H9 (cell line): ENCODE measurements at regions not wholly inside any gene's neighbourhood (a gene's known extent, or its start where the extent isn't known, plus 50 kb on each side); places are given as distances from the start of the nearest gene placed in this dataset.

Experiments
- DNase-seq: peaks from one replicate; pipeline ENCODE4 v3.0.0-alpha.2; 2017
- H2AFZ ChIP-seq: one replicate; pipeline ENCODE4 v1.6.1; 2013; ENCODE audit warnings: mild to moderate bottlenecking, low read length, control low read depth, moderate library complexity
- H2AK5ac ChIP-seq: 2 replicates; pipeline ENCODE4 v1.6.1; 2013; ENCODE audit warnings: low read length, control low read depth, mixed read lengths; ENCODE audit not compliant: insufficient read length
- H2BK120ac ChIP-seq: one replicate; pipeline ENCODE4 v1.6.1; 2013; ENCODE audit warnings: low read depth, mild to moderate bottlenecking, low read length, control low read depth, inconsistent platforms; ENCODE audit not compliant: poor library complexity, severe bottlenecking
- H2BK12ac ChIP-seq: 2 replicates; pipeline ENCODE4 v1.6.1; 2013; ENCODE audit warnings: low read length, control low read depth, mixed read lengths, low read depth; ENCODE audit not compliant: insufficient read length
- H2BK15ac ChIP-seq: 2 replicates; pipeline ENCODE4 v1.6.1; 2013; ENCODE audit warnings: low read depth, low read length, control low read depth
- H2BK20ac ChIP-seq: one replicate; pipeline ENCODE4 v1.6.1; 2013; ENCODE audit warnings: low read depth, mild to moderate bottlenecking, low read length, control low read depth, inconsistent platforms; ENCODE audit not compliant: poor library complexity, severe bottlenecking
- H2BK5ac ChIP-seq: 2 replicates; pipeline ENCODE4 v1.6.1; 2013; ENCODE audit warnings: low read length, control low read depth, mixed read lengths; ENCODE audit not compliant: insufficient read length
- H3K14ac ChIP-seq: 2 replicates; pipeline ENCODE4 v1.6.1; 2013; ENCODE audit warnings: low read length, control low read depth; ENCODE audit not compliant: insufficient read depth
- H3K18ac ChIP-seq: 2 replicates; pipeline ENCODE4 v1.6.1; 2013; ENCODE audit warnings: low read depth, mild to moderate bottlenecking, mixed read lengths, low read length, control low read depth; ENCODE audit not compliant: insufficient read length
- H3K23ac ChIP-seq: 2 replicates; pipeline ENCODE4 v1.6.1; 2013; ENCODE audit warnings: low read length, control low read depth, mixed read lengths, low read depth; ENCODE audit not compliant: insufficient read length
- H3K23me2 ChIP-seq: 2 replicates; pipeline ENCODE4 v1.6.1; 2013; ENCODE audit warnings: low read depth, mild to moderate bottlenecking, mixed read lengths, low read length, control low read depth; ENCODE audit not compliant: insufficient read length, poor library complexity, severe bottlenecking
- H3K27ac ChIP-seq: 2 replicates; pipeline ENCODE4 v1.5.1; 2013; ENCODE audit warnings: low read length, control low read depth, mixed read lengths, low read depth; ENCODE audit not compliant: insufficient read length
- H3K27me3 ChIP-seq: 2 replicates; pipeline ENCODE4 v1.6.1; 2013; ENCODE audit warnings: low read length, control low read depth, inconsistent platforms; ENCODE audit not compliant: insufficient read depth
- H3K4ac ChIP-seq: 2 replicates; pipeline ENCODE4 v1.6.1; 2013; ENCODE audit warnings: low read depth, mild to moderate bottlenecking, control low read depth, inconsistent platforms, low read length, moderate library complexity
- H3K4me1 ChIP-seq: 2 replicates; pipeline ENCODE4 v1.6.1; 2013; ENCODE audit warnings: low read length, control low read depth, inconsistent platforms; ENCODE audit not compliant: insufficient read depth
- H3K4me2 ChIP-seq: 2 replicates; pipeline ENCODE4 v1.6.1; 2013; ENCODE audit warnings: low read length, control low read depth, mixed read lengths; ENCODE audit not compliant: insufficient read length, insufficient read depth
- H3K56ac ChIP-seq: 2 replicates; pipeline ENCODE4 v1.6.1; 2013; ENCODE audit warnings: low read depth, mild to moderate bottlenecking, mixed read lengths, low read length, control low read depth; ENCODE audit not compliant: insufficient read length
- H3K79me1 ChIP-seq: 2 replicates; pipeline ENCODE4 v1.6.1; 2013; ENCODE audit warnings: low read depth, mild to moderate bottlenecking, moderate library complexity, low read length, control low read depth, inconsistent platforms; ENCODE audit not compliant: insufficient read depth, poor library complexity, severe bottlenecking
- H3K79me2 ChIP-seq: 2 replicates; pipeline ENCODE4 v1.6.1; 2013; ENCODE audit warnings: low read length, control low read depth, inconsistent platforms; ENCODE audit not compliant: insufficient read depth
- H3K9ac ChIP-seq: 2 replicates; pipeline ENCODE4 v1.6.1; 2013; ENCODE audit warnings: low read length, control low read depth, mixed read lengths; ENCODE audit not compliant: insufficient read length; ENCODE audit errors: extremely low read depth
- H3K9me3 ChIP-seq: one replicate; pipeline ENCODE4 v1.6.1; 2013; ENCODE audit warnings: low read depth, low read length, inconsistent platforms; ENCODE audit not compliant: control insufficient read depth
- H3T11ph ChIP-seq: one replicate; pipeline ENCODE4 v1.6.1; 2013; ENCODE audit warnings: mild to moderate bottlenecking, low read length, control low read depth, inconsistent platforms
- H4K20me1 ChIP-seq: one replicate; pipeline ENCODE4 v1.6.1; 2013; ENCODE audit not compliant: control insufficient read depth, insufficient read length, insufficient read depth
- H4K5ac ChIP-seq: 2 replicates; pipeline ENCODE4 v1.6.1; 2013; ENCODE audit warnings: low read depth, mild to moderate bottlenecking, mixed read lengths, low read length, control low read depth; ENCODE audit not compliant: insufficient read length
- H4K8ac ChIP-seq: replicated peaks from 2 replicates; pipeline ENCODE4 v1.6.1; 2013; ENCODE audit warnings: low read length, control low read depth, mixed read lengths, low read depth; ENCODE audit not compliant: insufficient read length
- H4K91ac ChIP-seq: 2 replicates; pipeline ENCODE4 v1.6.1; 2013; ENCODE audit warnings: low read depth, mild to moderate bottlenecking, moderate library complexity, mixed read lengths, low read length, control low read depth; ENCODE audit not compliant: insufficient read length
- H3K27ac Mint-ChIP-seq, 3 experiments: 2 replicates in 2 of 3; 3 replicates in 1 of 3; pipeline ENCODE4 v1.8.0; 2020 to 2021; ENCODE audit warnings: mixed read lengths in 3 of 3, mild to moderate bottlenecking in 1 of 3, moderate library complexity in 1 of 3
- H3K27me3 Mint-ChIP-seq: 2 replicates; pipeline ENCODE4 v1.8.0; 2021; ENCODE audit warnings: low read depth, mild to moderate bottlenecking, moderate library complexity, mixed read lengths
- H3K36me3 Mint-ChIP-seq, 3 experiments: 2 replicates in 2 of 3; 3 replicates in 1 of 3; pipeline ENCODE4 v1.8.0; 2020 to 2021; ENCODE audit warnings: low read depth in 3 of 3, mixed read lengths in 3 of 3; ENCODE audit not compliant: insufficient read depth in 1 of 3
- H3K4me1 Mint-ChIP-seq, 2 experiments: 2 replicates each; pipeline ENCODE4 v1.8.0; 2020; ENCODE audit warnings: mixed read lengths in 2 of 2
- H3K4me3 Mint-ChIP-seq, 2 experiments: 2 replicates in 1 of 2; 3 replicates in 1 of 2; pipeline ENCODE4 v1.8.0; 2020 to 2021; ENCODE audit warnings: mild to moderate bottlenecking in 2 of 2, mixed read lengths in 2 of 2, moderate library complexity in 1 of 2
- H3K9me3 Mint-ChIP-seq, 2 experiments: 2 replicates in 1 of 2; 3 replicates in 1 of 2; pipeline ENCODE4 v1.8.0; 2020; ENCODE audit warnings: mild to moderate bottlenecking in 2 of 2, mixed read lengths in 2 of 2, moderate library complexity in 1 of 2
- WGBS: extraction: QIAGEN DNeasy Blood & Tissue Kit; methylation state at CpG from one replicate; pipeline ENCODE4 v1.1.7; 2013; ENCODE audit warnings: missing lambda C conversion rate, low lambda C conversion rate, mixed read lengths; ENCODE audit not compliant: insufficient read length; ENCODE audit errors: extremely low coverage; 5-methylcytosine and 5-hydroxymethylcytosine counted together
- TF ChIP-seq, protein P1 (sequence below): fragments of 200-600 bp; sonication (generic); conservative IDR thresholded peaks from 3 replicates; pipeline ENCODE4 v1.8.0; 2021; ENCODE audit warnings: antibody characterized with exemption, mild to moderate bottlenecking

DNA sequence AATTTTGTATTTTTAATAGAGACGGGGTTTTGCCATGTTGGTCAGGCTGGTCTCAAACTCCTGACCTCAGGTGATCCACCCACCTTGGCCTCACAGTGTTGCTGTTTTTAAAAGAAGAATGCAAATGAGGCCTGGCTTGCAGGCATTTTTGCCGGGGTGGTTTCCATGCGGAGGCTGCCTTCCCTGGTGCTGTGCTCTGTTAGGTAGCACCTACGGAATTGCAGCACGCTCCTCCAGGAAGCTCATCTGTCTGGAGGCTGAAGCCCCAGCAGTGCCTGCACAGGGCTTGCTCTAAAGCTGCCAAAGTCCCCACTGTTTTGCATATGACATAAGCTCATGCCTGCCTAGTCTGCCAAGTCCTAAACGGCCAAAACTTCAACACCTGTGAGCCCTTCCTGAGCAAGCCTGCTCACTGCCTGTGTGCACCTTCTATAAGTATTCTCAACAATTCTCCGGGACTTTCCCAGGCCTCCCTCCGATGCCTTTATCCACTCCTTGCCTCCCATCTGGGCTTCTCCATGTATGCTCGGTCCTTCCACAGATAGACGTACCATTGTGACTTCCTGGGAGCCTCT lies 551.3 kb upstream of the RAB6C start:
- DNase-seq, result no peak
- Histone ChIP-seq H3K27ac (no peak overlapping the region), H3K56ac (no peak overlapping the region), H3K14ac (no peak overlapping the region), H3K4me2 (no peak overlapping the region), H3K4me1 (no peaks in the 10 kb centered on the region), H3K9ac (no peak overlapping the region), H3K23me2 (no peaks in the 10 kb centered on the region), H4K5ac (no peak overlapping the region), H3K9me3 (no peaks in the 10 kb centered on the region), H4K8ac (no peak overlapping the region), H4K20me1 (no peaks in the 10 kb centered on the region), H2BK12ac (no peak overlapping the region), H3K79me1 (no peaks in the 10 kb centered on the region), H2BK15ac (no peak overlapping the region), H2BK120ac (no peak overlapping the region), H4K91ac (no peak overlapping the region), H3K23ac (no peak overlapping the region), H2AFZ (no peak overlapping the region), H3K4ac (no peak overlapping the region), H3T11ph (no peak overlapping the region), H3K79me2 (no peaks in the 10 kb centered on the region), H2BK5ac (no peak overlapping the region), H2BK20ac (no peak overlapping the region), H3K27me3 (no peaks in the 10 kb centered on the region), H2AK5ac (no peak overlapping the region), H3K18ac (no peak overlapping the region)
- no peaks in the 10 kb centered on the region for H3K36me3 Mint-ChIP-seq
- no CpG with 5 or more reads among the region's 10 CpGs for WGBS
- H3K27me3 Mint-ChIP-seq, result peaks cover 9% of the 10 kb centered on the region
- no peaks in the 10 kb centered on the region for H3K9me3 Mint-ChIP-seq
- H3K4me3 Mint-ChIP-seq, result no peak overlapping the region
- H3K27ac Mint-ChIP-seq, result peak overlapping the region in 1 of 3 experiments; percentile 28; a peak in 1 of 7 replicates
- peaks cover 4% of the 10 kb centered on the region in 2 experiments; a peak in 3 of 4 replicates for H3K4me1 Mint-ChIP-seq
- TF ChIP-seq, protein P1, sequence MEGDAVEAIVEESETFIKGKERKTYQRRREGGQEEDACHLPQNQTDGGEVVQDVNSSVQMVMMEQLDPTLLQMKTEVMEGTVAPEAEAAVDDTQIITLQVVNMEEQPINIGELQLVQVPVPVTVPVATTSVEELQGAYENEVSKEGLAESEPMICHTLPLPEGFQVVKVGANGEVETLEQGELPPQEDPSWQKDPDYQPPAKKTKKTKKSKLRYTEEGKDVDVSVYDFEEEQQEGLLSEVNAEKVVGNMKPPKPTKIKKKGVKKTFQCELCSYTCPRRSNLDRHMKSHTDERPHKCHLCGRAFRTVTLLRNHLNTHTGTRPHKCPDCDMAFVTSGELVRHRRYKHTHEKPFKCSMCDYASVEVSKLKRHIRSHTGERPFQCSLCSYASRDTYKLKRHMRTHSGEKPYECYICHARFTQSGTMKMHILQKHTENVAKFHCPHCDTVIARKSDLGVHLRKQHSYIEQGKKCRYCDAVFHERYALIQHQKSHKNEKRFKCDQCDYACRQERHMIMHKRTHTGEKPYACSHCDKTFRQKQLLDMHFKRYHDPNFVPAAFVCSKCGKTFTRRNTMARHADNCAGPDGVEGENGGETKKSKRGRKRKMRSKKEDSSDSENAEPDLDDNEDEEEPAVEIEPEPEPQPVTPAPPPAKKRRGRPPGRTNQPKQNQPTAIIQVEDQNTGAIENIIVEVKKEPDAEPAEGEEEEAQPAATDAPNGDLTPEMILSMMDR, result no peak
